H1 (cell line): ENCODE measurements at regions not wholly inside any gene's neighbourhood (a gene's known extent, or its start where the extent isn't known, plus 50 kb on each side); places are given as distances from the start of the nearest gene placed in this dataset.

Experiments used
- CTCF ChIA-PET: fragments of 300-600 bp; sonication (Branson Sonifier 250); formaldehyde crosslinking; loops from one replicate; lab custom pipeline; 2021; ENCODE audit not compliant: partially characterized antibody; lab: Charles Lee
- POLR2A ChIA-PET: fragments of 300-600 bp; sonication (Branson Sonifier 250); formaldehyde crosslinking; loops from one replicate; lab custom pipeline; 2021; ENCODE audit warnings: inconsistent platforms; ENCODE audit not compliant: partially characterized antibody; lab: Charles Lee
- DNase-seq, 2 experiments: peaks; one replicate each; pipeline versions ENCODE4 v3.0.0 to v3.0.0-alpha.2; 2010 to 2022; ENCODE audit warnings: low spot score in 2 of 2, low read depth in 1 of 2, mixed read lengths in 1 of 2
- FAIRE-seq: peaks from 2 replicates; lab custom pipeline; 2011; peaks lifted over from hg19 to GRCh38; lab: Jason Lieb, UNC
- H2AFZ ChIP-seq: 2 replicates; pipeline ENCODE4 v1.8.1; 2012; ENCODE audit warnings: low read length, inconsistent platforms
- H2AK5ac ChIP-seq: 2 replicates; pipeline ENCODE4 v1.6.1; 2013; ENCODE audit warnings: low read depth, low read length
- H2BK120ac ChIP-seq: replicated peaks from 2 replicates; pipeline ENCODE3; 2013; ENCODE audit warnings: low read depth, low read length, inconsistent platforms
- H2BK12ac ChIP-seq: 2 replicates; pipeline ENCODE4 v1.6.1; 2013; ENCODE audit warnings: low read depth, low read length
- H2BK15ac ChIP-seq: 2 replicates; pipeline ENCODE4 v1.6.1; 2013; ENCODE audit warnings: low read length
- H2BK20ac ChIP-seq: 2 replicates; pipeline ENCODE4 v1.6.1; 2013; ENCODE audit warnings: low read length
- H2BK5ac ChIP-seq: 2 replicates; pipeline ENCODE4 v1.6.1; 2013; ENCODE audit warnings: low read depth, low read length
- H3K14ac ChIP-seq: 2 replicates; pipeline ENCODE4 v1.6.1; 2013; ENCODE audit warnings: inconsistent platforms; ENCODE audit not compliant: insufficient read length
- H3K18ac ChIP-seq: 2 replicates; pipeline ENCODE4 v1.6.1; 2013; ENCODE audit warnings: low read length; ENCODE audit errors: extremely low read depth
- H3K23ac ChIP-seq: 2 replicates; pipeline ENCODE4 v1.6.1; 2013; ENCODE audit warnings: inconsistent platforms; ENCODE audit not compliant: insufficient read length
- H3K23me2 ChIP-seq: 2 replicates; pipeline ENCODE4 v1.6.1; 2013; ENCODE audit warnings: low read depth, low read length
- H3K27ac ChIP-seq: 2 replicates; pipeline ENCODE4 v1.6.1; 2011; ENCODE audit warnings: low read depth, low read length, inconsistent platforms
- H3K27me3 ChIP-seq, 4 experiments: replicated peaks in 1 of 4; 1 replicate in 1 of 4; 2 replicates in 3 of 4; pipeline versions ENCODE4 v1.6.1 to v1.8.1; 2011 to 2013; ENCODE audit warnings: low read length in 3 of 4, mild to moderate bottlenecking in 3 of 4, inconsistent platforms in 2 of 4, mixed read lengths in 2 of 4, moderate library complexity in 1 of 4; ENCODE audit not compliant: control insufficient read depth in 3 of 4, insufficient read depth in 3 of 4; ENCODE audit errors: extremely low read depth in 1 of 4
- H3K36me3 ChIP-seq, 4 experiments: 2 replicates each; pipeline versions ENCODE4 v1.6.1 to v1.8.1; 2011 to 2013; ENCODE audit warnings: mild to moderate bottlenecking in 4 of 4, low read length in 3 of 4, moderate library complexity in 2 of 4, control low read depth in 1 of 4, inconsistent platforms in 1 of 4; ENCODE audit not compliant: insufficient read depth in 4 of 4, control insufficient read depth in 2 of 4
- H3K4ac ChIP-seq: replicated peaks from 2 replicates; pipeline ENCODE3; 2013; ENCODE audit warnings: low read length, low read depth, mixed read lengths, inconsistent platforms; ENCODE audit not compliant: insufficient read length
- H3K4me1 ChIP-seq, 4 experiments: replicated peaks in 1 of 4; 1 replicate in 1 of 4; 2 replicates in 3 of 4; pipeline versions ENCODE4 v1.6.1 to v1.8.1; 2011 to 2013; ENCODE audit warnings: low read length in 3 of 4, inconsistent platforms in 2 of 4, mixed read lengths in 1 of 4; ENCODE audit not compliant: insufficient read depth in 4 of 4, control insufficient read depth in 3 of 4
- H3K4me2 ChIP-seq, 2 experiments: 2 replicates each; pipeline versions ENCODE4 v1.6.1 to v1.8.1; 2011 to 2013; ENCODE audit warnings: low read depth in 2 of 2, low read length in 2 of 2, control low read depth in 1 of 2, inconsistent platforms in 1 of 2, mild to moderate bottlenecking in 1 of 2; ENCODE audit not compliant: insufficient read depth in 1 of 2
- H3K4me3 ChIP-seq, 4 experiments: fragments of 200-600, 300-600 bp in 1 of 4; sonication (generic), shearing (Covaris generic), sonication (Bioruptor Twin) in 1 of 4; 2 replicates each; pipeline versions ENCODE4 v1.5.1 to v1.8.1; 2011 to 2016; ENCODE audit warnings: low read length in 4 of 4, low read depth in 3 of 4, control low read depth in 2 of 4, inconsistent platforms in 2 of 4, mild to moderate bottlenecking in 2 of 4, mixed read lengths in 1 of 4, moderate library complexity in 1 of 4; ENCODE audit not compliant: insufficient read depth in 2 of 4; ENCODE audit errors: extremely low read depth in 1 of 4
- H3K56ac ChIP-seq: replicated peaks from 2 replicates; pipeline ENCODE3; 2013; ENCODE audit warnings: low read depth, mild to moderate bottlenecking, mixed read lengths, low read length, inconsistent platforms; ENCODE audit not compliant: insufficient read length
- H3K79me1 ChIP-seq: 2 replicates; pipeline ENCODE4 v1.6.1; 2013; ENCODE audit warnings: low read depth, low read length, control low read depth
- H3K79me2 ChIP-seq, 2 experiments: 2 replicates each; pipeline versions ENCODE4 v1.6.1 to v1.8.1; 2012 to 2013; ENCODE audit warnings: low read length in 2 of 2, mild to moderate bottlenecking in 2 of 2, inconsistent platforms in 1 of 2; ENCODE audit not compliant: insufficient read depth in 2 of 2, control insufficient read depth in 1 of 2
- H3K9ac ChIP-seq, 4 experiments: replicated peaks in 1 of 4; 1 replicate in 1 of 4; 2 replicates in 3 of 4; pipeline versions ENCODE4 v1.6.1 to v1.8.1; 2011 to 2013; ENCODE audit warnings: low read depth in 3 of 4, low read length in 3 of 4, control low read depth in 2 of 4, mild to moderate bottlenecking in 2 of 4, moderate library complexity in 2 of 4, inconsistent platforms in 1 of 4; ENCODE audit errors: extremely low read depth in 1 of 4
- H3K9me3 ChIP-seq, 2 experiments: 2 replicates each; pipeline versions ENCODE4 v1.6.1 to v1.8.1; 2012 to 2013; ENCODE audit warnings: mild to moderate bottlenecking in 2 of 2, moderate library complexity in 2 of 2, control low read depth in 1 of 2, inconsistent platforms in 1 of 2, low read depth in 1 of 2, low read length in 1 of 2, mixed read lengths in 1 of 2; ENCODE audit not compliant: insufficient read depth in 2 of 2
- H4K20me1 ChIP-seq, 2 experiments: replicated peaks in 1 of 2; 2 replicates each; pipeline versions ENCODE3 to v1.8.1; 2011 to 2013; ENCODE audit warnings: inconsistent platforms in 2 of 2, low read length in 2 of 2, mild to moderate bottlenecking in 1 of 2; ENCODE audit not compliant: insufficient read depth in 2 of 2, control insufficient read depth in 1 of 2
- H4K5ac ChIP-seq: 2 replicates; pipeline ENCODE4 v1.6.1; 2013; ENCODE audit warnings: low read length, low read depth, mixed read lengths, inconsistent platforms; ENCODE audit not compliant: insufficient read length
- H4K8ac ChIP-seq: 2 replicates; pipeline ENCODE4 v1.8.0; 2013; ENCODE audit warnings: mild to moderate bottlenecking, moderate library complexity, low read length, inconsistent platforms; ENCODE audit not compliant: insufficient read depth; ENCODE audit errors: extremely low read depth
- H4K91ac ChIP-seq: replicated peaks from 2 replicates; pipeline ENCODE3; 2013; ENCODE audit warnings: low read length, mixed read lengths, inconsistent platforms; ENCODE audit not compliant: insufficient read length
- ASH2L ChIP-seq: fragments of 200-600, 300-600 bp; sonication (generic); IDR thresholded peaks from one replicate; pipeline ENCODE4 v1.7.1; 2017; ENCODE audit warnings: low read length
- BACH1 ChIP-seq: IDR thresholded peaks from 2 replicates; pipeline ENCODE4 v1.6.1; 2012; ENCODE audit warnings: low read length, improper control_type of control experiment
- BCL11A ChIP-seq, 2 experiments: IDR thresholded peaks; one replicate each; pipeline ENCODE4 v1.6.1; 2011; ENCODE audit warnings: low read depth in 2 of 2, low read length in 2 of 2, mild to moderate bottlenecking in 2 of 2
- CEBPB ChIP-seq: IDR thresholded peaks from 2 replicates; pipeline ENCODE4 v1.6.1; 2012; ENCODE audit warnings: low read depth, low read length
- CHD2 ChIP-seq: IDR thresholded peaks from 2 replicates; pipeline ENCODE4 v1.6.1; 2012; ENCODE audit warnings: low read length, improper control_type of control experiment
- JUN ChIP-seq: IDR thresholded peaks from 2 replicates; pipeline ENCODE4 v1.6.1; 2011; ENCODE audit warnings: low read depth, mild to moderate bottlenecking, improper control_type of control experiment, low read length
- MAFK ChIP-seq: IDR thresholded peaks from 2 replicates; pipeline ENCODE4 v1.6.1; 2012; ENCODE audit warnings: low read depth, mild to moderate bottlenecking, improper control_type of control experiment, low read length
- POU5F1 ChIP-seq: IDR thresholded peaks from 2 replicates; pipeline ENCODE4 v1.6.1; 2011; ENCODE audit warnings: low read depth, mild to moderate bottlenecking, low read length, moderate library complexity
- RBBP5 ChIP-seq: IDR thresholded peaks from 2 replicates; pipeline ENCODE4 v1.7.1; 2012; ENCODE audit warnings: low read depth, mild to moderate bottlenecking, inconsistent platforms, low read length, moderate library complexity, borderline replicate concordance
- SIN3A ChIP-seq, 2 experiments: IDR thresholded peaks in 1 of 2; conservative IDR thresholded peaks in 1 of 2; 2 replicates each; pipeline ENCODE4 v1.6.1; 2011 to 2012; ENCODE audit warnings: low read length in 2 of 2, improper control_type of control experiment in 1 of 2, low read depth in 1 of 2, mild to moderate bottlenecking in 1 of 2
- TAF1 ChIP-seq: IDR thresholded peaks from 2 replicates; pipeline ENCODE4 v1.6.1; 2011; ENCODE audit warnings: mild to moderate bottlenecking, low read depth, low read length
- WGBS, 2 experiments: shearing (Covaris generic) in 1 of 2; methylation state at CpG; one replicate each; pipeline versions ENCODE4 v1.1.6 to v1.1.7; 2013 to 2015; ENCODE audit warnings: low lambda C conversion rate in 2 of 2, mixed read lengths in 2 of 2, inconsistent platforms in 1 of 2, low coverage in 1 of 2, missing lambda C conversion rate in 1 of 2; ENCODE audit not compliant: insufficient replicate concordance in 2 of 2, insufficient coverage in 1 of 2, insufficient read length in 1 of 2; ENCODE audit errors: extremely low coverage in 1 of 2, missing lambda C conversion rate in 1 of 2; 5-methylcytosine and 5-hydroxymethylcytosine counted together
- TF ChIP-seq, protein P1 (sequence below): IDR thresholded peaks from 2 replicates; pipeline ENCODE4 v1.6.1; 2012; ENCODE audit warnings: low read length, inconsistent platforms

DNA sequence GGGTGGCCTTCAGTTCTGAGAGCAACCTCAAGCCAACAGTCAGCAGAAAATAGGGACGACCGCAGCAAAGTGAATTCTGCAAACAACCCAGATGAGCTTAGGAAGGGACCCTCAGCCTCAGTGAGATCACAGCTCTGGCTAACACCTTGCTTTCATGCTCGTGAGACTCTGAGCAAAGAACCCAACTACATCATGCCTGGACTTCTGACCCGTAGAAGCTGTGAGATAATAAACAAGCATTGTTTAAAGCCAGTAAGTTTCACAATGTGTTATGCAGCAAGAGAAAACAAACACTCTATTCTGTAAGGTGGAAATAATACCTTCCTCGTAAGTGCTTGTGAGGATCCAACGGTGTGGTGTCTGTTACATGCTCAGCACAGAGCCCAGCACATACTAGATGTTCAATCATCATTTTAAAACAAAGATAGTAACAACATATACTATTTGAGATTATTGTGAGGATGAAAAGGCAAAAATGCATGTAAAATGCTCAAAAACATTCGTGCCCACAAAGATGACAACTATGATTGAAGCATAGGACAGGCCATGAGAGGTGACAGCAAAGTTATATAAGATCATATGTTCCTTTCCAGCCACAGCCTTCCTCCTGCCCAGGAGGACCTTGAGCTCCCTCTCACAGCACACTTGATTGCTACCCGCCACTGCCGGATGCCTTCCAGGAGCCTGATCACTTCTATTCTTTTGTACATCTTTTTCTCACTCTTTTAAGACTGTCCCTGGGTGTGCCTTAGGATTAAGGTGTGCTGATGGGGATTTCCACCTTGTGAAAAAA is 433.3 kb downstream of the BUD13 start:
- Histone ChIP-seq H3K18ac (no peak overlapping the region), H3K14ac (no peak overlapping the region), H3K79me1 (no peaks in the 10 kb centered on the region), H2AK5ac (no peak overlapping the region), H3K4ac (no peak overlapping the region), H3K23me2 (no peaks in the 10 kb centered on the region), H3K27ac (no peak overlapping the region), H3K79me2 (no peaks in the 10 kb centered on the region), H4K91ac (no peak overlapping the region), H3K27me3 (no peaks in the 10 kb centered on the region), H3K36me3 (peaks cover 0 to 2% (median 0%) of the 10 kb centered on the region in 4 experiments; a peak in 1 of 8 replicates), H3K4me2 (no peak overlapping the region), H3K9me3 (peaks cover 0 to 3% of the 10 kb centered on the region in 2 experiments; a peak in 1 of 4 replicates), H2BK15ac (no peak overlapping the region), H3K56ac (no peak overlapping the region), H3K9ac (no peak overlapping the region), H3K4me3 (no peak overlapping the region), H2BK20ac (no peak overlapping the region), H2BK12ac (no peak overlapping the region), H2BK5ac (no peak overlapping the region), H3K23ac (no peak overlapping the region), H4K8ac (no peak overlapping the region), H4K5ac (no peak overlapping the region), H2BK120ac (no peak overlapping the region), H4K20me1 (no peaks in the 10 kb centered on the region), H3K4me1 (peaks cover 0 to 2% (median under 1%) of the 10 kb centered on the region in 4 experiments; a peak in 4 of 7 replicates), H2AFZ (no peak overlapping the region)
- ChIA-PET POLR2A (no interaction called here), CTCF (interaction anchor here (0.7 to 1.1 kb wide), 4 partner anchors 9 to 1209 kb away, joined by 3 to 5 read pairs (median 4); no protein-coding TSS in a partner anchor)
- DNase-seq (no peak), FAIRE-seq (no peak)
- 94% methylated on average over 9 of the region's 9 CpGs; no CpG with 5 or more reads in 1 of the 2 experiments for WGBS, 2 experiments
- no peak for TF ChIP-seq SIN3A (conservative IDR thresholded peaks at IDR 0.05 in 1 of 2, IDR thresholded peaks at IDR 0.05 in 1 of 2; ENCODE audit: low read depth in 1 of 2, low read length in 2 of 2)
- TF ChIP-seq JUN, result no peak
- TF ChIP-seq BACH1, result no peak
- TF ChIP-seq TAF1, result no peak
- no peak for TF ChIP-seq POU5F1
- TF ChIP-seq, protein P1, sequence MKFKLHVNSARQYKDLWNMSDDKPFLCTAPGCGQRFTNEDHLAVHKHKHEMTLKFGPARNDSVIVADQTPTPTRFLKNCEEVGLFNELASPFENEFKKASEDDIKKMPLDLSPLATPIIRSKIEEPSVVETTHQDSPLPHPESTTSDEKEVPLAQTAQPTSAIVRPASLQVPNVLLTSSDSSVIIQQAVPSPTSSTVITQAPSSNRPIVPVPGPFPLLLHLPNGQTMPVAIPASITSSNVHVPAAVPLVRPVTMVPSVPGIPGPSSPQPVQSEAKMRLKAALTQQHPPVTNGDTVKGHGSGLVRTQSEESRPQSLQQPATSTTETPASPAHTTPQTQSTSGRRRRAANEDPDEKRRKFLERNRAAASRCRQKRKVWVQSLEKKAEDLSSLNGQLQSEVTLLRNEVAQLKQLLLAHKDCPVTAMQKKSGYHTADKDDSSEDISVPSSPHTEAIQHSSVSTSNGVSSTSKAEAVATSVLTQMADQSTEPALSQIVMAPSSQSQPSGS, result no peak
- TF ChIP-seq BCL11A (IDR thresholded peaks at IDR 0.05; ENCODE audit: low read depth in 2 of 2, low read length in 2 of 2), result no peak
- no peak for TF ChIP-seq CHD2
- TF ChIP-seq ASH2L, result no peak
- TF ChIP-seq RBBP5, result no peak
- no peak for TF ChIP-seq CEBPB
- TF ChIP-seq MAFK, result no peak
